H1 (cell line): ENCODE measurements at regions not wholly inside any gene's neighbourhood (a gene's known extent, or its start where the extent isn't known, plus 50 kb on each side); places are given as distances from the start of the nearest gene placed in this dataset.

Source experiments
- CTCF ChIA-PET: fragments of 300-600 bp; sonication (Branson Sonifier 250); formaldehyde crosslinking; loops from one replicate; lab custom pipeline; 2021; ENCODE audit not compliant: partially characterized antibody; lab: Charles Lee
- POLR2A ChIA-PET: fragments of 300-600 bp; sonication (Branson Sonifier 250); formaldehyde crosslinking; loops from one replicate; lab custom pipeline; 2021; ENCODE audit warnings: inconsistent platforms; ENCODE audit not compliant: partially characterized antibody; lab: Charles Lee
- DNase-seq, 2 experiments: peaks; one replicate each; pipeline versions ENCODE4 v3.0.0 to v3.0.0-alpha.2; 2010 to 2022; ENCODE audit warnings: low spot score in 2 of 2, low read depth in 1 of 2, mixed read lengths in 1 of 2
- FAIRE-seq: peaks from 2 replicates; lab custom pipeline; 2011; peaks lifted over from hg19 to GRCh38; lab: Jason Lieb, UNC
- H2AFZ ChIP-seq: 2 replicates; pipeline ENCODE4 v1.8.1; 2012; ENCODE audit warnings: low read length, inconsistent platforms
- H2AK5ac ChIP-seq: 2 replicates; pipeline ENCODE4 v1.6.1; 2013; ENCODE audit warnings: low read depth, low read length
- H2BK120ac ChIP-seq: replicated peaks from 2 replicates; pipeline ENCODE3; 2013; ENCODE audit warnings: low read depth, low read length, inconsistent platforms
- H2BK12ac ChIP-seq: 2 replicates; pipeline ENCODE4 v1.6.1; 2013; ENCODE audit warnings: low read depth, low read length
- H2BK15ac ChIP-seq: 2 replicates; pipeline ENCODE4 v1.6.1; 2013; ENCODE audit warnings: low read length
- H2BK20ac ChIP-seq: 2 replicates; pipeline ENCODE4 v1.6.1; 2013; ENCODE audit warnings: low read length
- H2BK5ac ChIP-seq: 2 replicates; pipeline ENCODE4 v1.6.1; 2013; ENCODE audit warnings: low read depth, low read length
- H3K14ac ChIP-seq: 2 replicates; pipeline ENCODE4 v1.6.1; 2013; ENCODE audit warnings: inconsistent platforms; ENCODE audit not compliant: insufficient read length
- H3K18ac ChIP-seq: 2 replicates; pipeline ENCODE4 v1.6.1; 2013; ENCODE audit warnings: low read length; ENCODE audit errors: extremely low read depth
- H3K23ac ChIP-seq: 2 replicates; pipeline ENCODE4 v1.6.1; 2013; ENCODE audit warnings: inconsistent platforms; ENCODE audit not compliant: insufficient read length
- H3K23me2 ChIP-seq: 2 replicates; pipeline ENCODE4 v1.6.1; 2013; ENCODE audit warnings: low read depth, low read length
- H3K27ac ChIP-seq: 2 replicates; pipeline ENCODE4 v1.6.1; 2011; ENCODE audit warnings: low read depth, low read length, inconsistent platforms
- H3K27me3 ChIP-seq, 4 experiments: replicated peaks in 1 of 4; 1 replicate in 1 of 4; 2 replicates in 3 of 4; pipeline versions ENCODE4 v1.6.1 to v1.8.1; 2011 to 2013; ENCODE audit warnings: low read length in 3 of 4, mild to moderate bottlenecking in 3 of 4, inconsistent platforms in 2 of 4, mixed read lengths in 2 of 4, moderate library complexity in 1 of 4; ENCODE audit not compliant: control insufficient read depth in 3 of 4, insufficient read depth in 3 of 4; ENCODE audit errors: extremely low read depth in 1 of 4
- H3K36me3 ChIP-seq, 4 experiments: 2 replicates each; pipeline versions ENCODE4 v1.6.1 to v1.8.1; 2011 to 2013; ENCODE audit warnings: mild to moderate bottlenecking in 4 of 4, low read length in 3 of 4, moderate library complexity in 2 of 4, control low read depth in 1 of 4, inconsistent platforms in 1 of 4; ENCODE audit not compliant: insufficient read depth in 4 of 4, control insufficient read depth in 2 of 4
- H3K4ac ChIP-seq: replicated peaks from 2 replicates; pipeline ENCODE3; 2013; ENCODE audit warnings: low read length, low read depth, mixed read lengths, inconsistent platforms; ENCODE audit not compliant: insufficient read length
- H3K4me1 ChIP-seq, 4 experiments: replicated peaks in 1 of 4; 1 replicate in 1 of 4; 2 replicates in 3 of 4; pipeline versions ENCODE4 v1.6.1 to v1.8.1; 2011 to 2013; ENCODE audit warnings: low read length in 3 of 4, inconsistent platforms in 2 of 4, mixed read lengths in 1 of 4; ENCODE audit not compliant: insufficient read depth in 4 of 4, control insufficient read depth in 3 of 4
- H3K4me2 ChIP-seq, 2 experiments: 2 replicates each; pipeline versions ENCODE4 v1.6.1 to v1.8.1; 2011 to 2013; ENCODE audit warnings: low read depth in 2 of 2, low read length in 2 of 2, control low read depth in 1 of 2, inconsistent platforms in 1 of 2, mild to moderate bottlenecking in 1 of 2; ENCODE audit not compliant: insufficient read depth in 1 of 2
- H3K4me3 ChIP-seq, 4 experiments: fragments of 200-600, 300-600 bp in 1 of 4; sonication (generic), shearing (Covaris generic), sonication (Bioruptor Twin) in 1 of 4; 2 replicates each; pipeline versions ENCODE4 v1.5.1 to v1.8.1; 2011 to 2016; ENCODE audit warnings: low read length in 4 of 4, low read depth in 3 of 4, control low read depth in 2 of 4, inconsistent platforms in 2 of 4, mild to moderate bottlenecking in 2 of 4, mixed read lengths in 1 of 4, moderate library complexity in 1 of 4; ENCODE audit not compliant: insufficient read depth in 2 of 4; ENCODE audit errors: extremely low read depth in 1 of 4
- H3K56ac ChIP-seq: replicated peaks from 2 replicates; pipeline ENCODE3; 2013; ENCODE audit warnings: low read depth, mild to moderate bottlenecking, mixed read lengths, low read length, inconsistent platforms; ENCODE audit not compliant: insufficient read length
- H3K79me1 ChIP-seq: 2 replicates; pipeline ENCODE4 v1.6.1; 2013; ENCODE audit warnings: low read depth, low read length, control low read depth
- H3K79me2 ChIP-seq, 2 experiments: 2 replicates each; pipeline versions ENCODE4 v1.6.1 to v1.8.1; 2012 to 2013; ENCODE audit warnings: low read length in 2 of 2, mild to moderate bottlenecking in 2 of 2, inconsistent platforms in 1 of 2; ENCODE audit not compliant: insufficient read depth in 2 of 2, control insufficient read depth in 1 of 2
- H3K9ac ChIP-seq, 4 experiments: replicated peaks in 1 of 4; 1 replicate in 1 of 4; 2 replicates in 3 of 4; pipeline versions ENCODE4 v1.6.1 to v1.8.1; 2011 to 2013; ENCODE audit warnings: low read depth in 3 of 4, low read length in 3 of 4, control low read depth in 2 of 4, mild to moderate bottlenecking in 2 of 4, moderate library complexity in 2 of 4, inconsistent platforms in 1 of 4; ENCODE audit errors: extremely low read depth in 1 of 4
- H3K9me3 ChIP-seq, 2 experiments: 2 replicates each; pipeline versions ENCODE4 v1.6.1 to v1.8.1; 2012 to 2013; ENCODE audit warnings: mild to moderate bottlenecking in 2 of 2, moderate library complexity in 2 of 2, control low read depth in 1 of 2, inconsistent platforms in 1 of 2, low read depth in 1 of 2, low read length in 1 of 2, mixed read lengths in 1 of 2; ENCODE audit not compliant: insufficient read depth in 2 of 2
- H4K20me1 ChIP-seq, 2 experiments: replicated peaks in 1 of 2; 2 replicates each; pipeline versions ENCODE3 to v1.8.1; 2011 to 2013; ENCODE audit warnings: inconsistent platforms in 2 of 2, low read length in 2 of 2, mild to moderate bottlenecking in 1 of 2; ENCODE audit not compliant: insufficient read depth in 2 of 2, control insufficient read depth in 1 of 2
- H4K5ac ChIP-seq: 2 replicates; pipeline ENCODE4 v1.6.1; 2013; ENCODE audit warnings: low read length, low read depth, mixed read lengths, inconsistent platforms; ENCODE audit not compliant: insufficient read length
- H4K8ac ChIP-seq: 2 replicates; pipeline ENCODE4 v1.8.0; 2013; ENCODE audit warnings: mild to moderate bottlenecking, moderate library complexity, low read length, inconsistent platforms; ENCODE audit not compliant: insufficient read depth; ENCODE audit errors: extremely low read depth
- H4K91ac ChIP-seq: replicated peaks from 2 replicates; pipeline ENCODE3; 2013; ENCODE audit warnings: low read length, mixed read lengths, inconsistent platforms; ENCODE audit not compliant: insufficient read length
- BCL11A ChIP-seq, 2 experiments: IDR thresholded peaks; one replicate each; pipeline ENCODE4 v1.6.1; 2011; ENCODE audit warnings: low read depth in 2 of 2, low read length in 2 of 2, mild to moderate bottlenecking in 2 of 2
- CEBPB ChIP-seq: IDR thresholded peaks from 2 replicates; pipeline ENCODE4 v1.6.1; 2012; ENCODE audit warnings: low read depth, low read length
- EGR1 ChIP-seq: IDR thresholded peaks from 2 replicates; pipeline ENCODE4 v1.6.1; 2011; ENCODE audit warnings: low read depth, low read length, borderline replicate concordance
- MAFK ChIP-seq: IDR thresholded peaks from 2 replicates; pipeline ENCODE4 v1.6.1; 2012; ENCODE audit warnings: low read depth, mild to moderate bottlenecking, improper control_type of control experiment, low read length
- NANOG ChIP-seq: IDR thresholded peaks from 2 replicates; pipeline ENCODE4 v1.6.1; 2011; ENCODE audit warnings: low read length, low read depth, mild to moderate bottlenecking, inconsistent platforms; ENCODE audit not compliant: insufficient read depth, poor library complexity, severe bottlenecking
- NRF1 ChIP-seq: IDR thresholded peaks from 2 replicates; pipeline ENCODE4 v1.6.1; 2011; ENCODE audit warnings: mild to moderate bottlenecking, low read depth, low read length, improper control_type of control experiment
- POLR2A ChIP-seq, 2 experiments: IDR thresholded peaks; 1 replicate in 1 of 2; 2 replicates in 1 of 2; pipeline ENCODE4 v1.6.1; 2011; ENCODE audit warnings: low read depth in 2 of 2, low read length in 2 of 2, mild to moderate bottlenecking in 2 of 2; ENCODE audit errors: control extremely low read depth in 1 of 2
- RXRA ChIP-seq: IDR thresholded peaks from 2 replicates; pipeline ENCODE4 v1.6.1; 2011; ENCODE audit warnings: low read depth, mild to moderate bottlenecking, low read length, moderate library complexity; ENCODE audit not compliant: insufficient read depth
- SIX5 ChIP-seq: IDR thresholded peaks from 2 replicates; pipeline ENCODE4 v1.6.1; 2011; ENCODE audit warnings: mild to moderate bottlenecking, low read depth, low read length
- SP1 ChIP-seq: IDR thresholded peaks from 2 replicates; pipeline ENCODE4 v1.6.1; 2011; ENCODE audit warnings: low read depth, low read length
- SP2 ChIP-seq: IDR thresholded peaks from 2 replicates; pipeline ENCODE4 v1.6.1; 2012; ENCODE audit warnings: mild to moderate bottlenecking, low read length, inconsistent platforms
- SP4 ChIP-seq: IDR thresholded peaks from 2 replicates; pipeline ENCODE4 v1.6.1; 2012; ENCODE audit warnings: low read length, inconsistent platforms
- WGBS, 2 experiments: shearing (Covaris generic) in 1 of 2; methylation state at CpG; one replicate each; pipeline versions ENCODE4 v1.1.6 to v1.1.7; 2013 to 2015; ENCODE audit warnings: low lambda C conversion rate in 2 of 2, mixed read lengths in 2 of 2, inconsistent platforms in 1 of 2, low coverage in 1 of 2, missing lambda C conversion rate in 1 of 2; ENCODE audit not compliant: insufficient replicate concordance in 2 of 2, insufficient coverage in 1 of 2, insufficient read length in 1 of 2; ENCODE audit errors: extremely low coverage in 1 of 2, missing lambda C conversion rate in 1 of 2; 5-methylcytosine and 5-hydroxymethylcytosine counted together
- TF ChIP-seq, protein P1 (sequence below): IDR thresholded peaks from 2 replicates; pipeline ENCODE4 v1.6.1; 2012; ENCODE audit warnings: low read length, inconsistent platforms
- TF ChIP-seq, protein P2 (sequence below): IDR thresholded peaks from 2 replicates; pipeline ENCODE4 v1.6.1; 2011; ENCODE audit warnings: low read depth, mild to moderate bottlenecking, low read length; ENCODE audit not compliant: insufficient read depth

GRCh38 chr4:133641191-133641590 is 492.1 kb downstream of the PCDH10 start:
- H3K36me3 ChIP-seq, result no peaks in the 10 kb centered on the region
- peaks cover 0 to 5% (median 1%) of the 10 kb centered on the region in 4 experiments; a peak in 3 of 7 replicates for H3K4me1 ChIP-seq
- no peaks in the 10 kb centered on the region for H3K23me2 ChIP-seq
- no peak overlapping the region for H3K4me2 ChIP-seq
- no peak overlapping the region for H2BK20ac ChIP-seq
- H2AK5ac ChIP-seq, result no peak overlapping the region
- H4K5ac ChIP-seq, result no peak overlapping the region
- no peak overlapping the region for H3K23ac ChIP-seq
- H3K4ac ChIP-seq, result no peak overlapping the region
- H3K27me3 ChIP-seq, result no peaks in the 10 kb centered on the region
- ChIA-PET POLR2A (no interaction called here), CTCF (interaction anchor here (0.6 kb wide), 1 partner anchor 253 kb away, joined by 3 read pairs; no protein-coding TSS in a partner anchor)
- H2BK5ac ChIP-seq, result no peak overlapping the region
- no peak overlapping the region for H3K9ac ChIP-seq
- DNase-seq (no peak), FAIRE-seq (no peak)
- 0 out of 2 replicates have a peak overlapping the region, but pooled peaks have one; percentile 16 for H3K18ac ChIP-seq
- H2AFZ ChIP-seq, result 0 out of 2 replicates have a peak overlapping the region, but pooled peaks have one; percentile 57
- WGBS, 2 experiments, result 43% methylated on average over 2 of the region's 2 CpGs; no CpG with 5 or more reads in 1 of the 2 experiments
- H4K91ac ChIP-seq, result no peak overlapping the region
- no peaks in the 10 kb centered on the region for H3K9me3 ChIP-seq
- no peak overlapping the region for H2BK120ac ChIP-seq
- no peak overlapping the region for H2BK12ac ChIP-seq
- no peak overlapping the region for H3K4me3 ChIP-seq
- no peaks in the 10 kb centered on the region for H3K79me2 ChIP-seq
- H3K27ac ChIP-seq, result no peak overlapping the region
- no peak overlapping the region for H2BK15ac ChIP-seq
- H3K79me1 ChIP-seq, result no peaks in the 10 kb centered on the region
- no peak overlapping the region for H3K56ac ChIP-seq
- no peak overlapping the region for H3K14ac ChIP-seq
- no peaks in the 10 kb centered on the region for H4K20me1 ChIP-seq
- H4K8ac ChIP-seq, result no peak overlapping the region
- TF ChIP-seq, protein P1, sequence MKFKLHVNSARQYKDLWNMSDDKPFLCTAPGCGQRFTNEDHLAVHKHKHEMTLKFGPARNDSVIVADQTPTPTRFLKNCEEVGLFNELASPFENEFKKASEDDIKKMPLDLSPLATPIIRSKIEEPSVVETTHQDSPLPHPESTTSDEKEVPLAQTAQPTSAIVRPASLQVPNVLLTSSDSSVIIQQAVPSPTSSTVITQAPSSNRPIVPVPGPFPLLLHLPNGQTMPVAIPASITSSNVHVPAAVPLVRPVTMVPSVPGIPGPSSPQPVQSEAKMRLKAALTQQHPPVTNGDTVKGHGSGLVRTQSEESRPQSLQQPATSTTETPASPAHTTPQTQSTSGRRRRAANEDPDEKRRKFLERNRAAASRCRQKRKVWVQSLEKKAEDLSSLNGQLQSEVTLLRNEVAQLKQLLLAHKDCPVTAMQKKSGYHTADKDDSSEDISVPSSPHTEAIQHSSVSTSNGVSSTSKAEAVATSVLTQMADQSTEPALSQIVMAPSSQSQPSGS, result no peak
- TF ChIP-seq CEBPB, result no peak
- TF ChIP-seq NANOG, result no peak
- TF ChIP-seq EGR1, result no peak
- no peak for TF ChIP-seq SP1
- no peak for TF ChIP-seq SIX5
- TF ChIP-seq MAFK, result no peak
- no peak for TF ChIP-seq POLR2A (IDR thresholded peaks at IDR 0.05; ENCODE audit: control extremely low read depth in 1 of 2, low read depth in 2 of 2, low read length in 2 of 2)
- TF ChIP-seq RXRA, result no peak
- no peak for TF ChIP-seq SP2
- TF ChIP-seq, protein P2, sequence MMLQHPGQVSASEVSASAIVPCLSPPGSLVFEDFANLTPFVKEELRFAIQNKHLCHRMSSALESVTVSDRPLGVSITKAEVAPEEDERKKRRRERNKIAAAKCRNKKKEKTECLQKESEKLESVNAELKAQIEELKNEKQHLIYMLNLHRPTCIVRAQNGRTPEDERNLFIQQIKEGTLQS, result no peak
- no peak for TF ChIP-seq NRF1
- no peak for TF ChIP-seq BCL11A (IDR thresholded peaks at IDR 0.05; ENCODE audit: low read depth in 2 of 2, low read length in 2 of 2)
- TF ChIP-seq SP4, result no peak
